GM21717 (cell line): ENCODE measurements at regions not wholly inside any gene's neighbourhood (a gene's known extent, or its start where the extent isn't known, plus 50 kb on each side); places are given as distances from the start of the nearest gene placed in this dataset.
"Not testable (repeated sequence)": the region's sequence is repeated elsewhere in the genome, so short reads cannot be mapped to it uniquely, and the experiment has no call there.

Experiments
- ATAC-seq: cut with Tn5 transposase; IDR thresholded peaks from one replicate; pipeline ENCODE4 v1.9.1; 2021; ENCODE audit warnings: mild to moderate bottlenecking, moderate library complexity; ENCODE audit not compliant: unreplicated experiment

DNA sequence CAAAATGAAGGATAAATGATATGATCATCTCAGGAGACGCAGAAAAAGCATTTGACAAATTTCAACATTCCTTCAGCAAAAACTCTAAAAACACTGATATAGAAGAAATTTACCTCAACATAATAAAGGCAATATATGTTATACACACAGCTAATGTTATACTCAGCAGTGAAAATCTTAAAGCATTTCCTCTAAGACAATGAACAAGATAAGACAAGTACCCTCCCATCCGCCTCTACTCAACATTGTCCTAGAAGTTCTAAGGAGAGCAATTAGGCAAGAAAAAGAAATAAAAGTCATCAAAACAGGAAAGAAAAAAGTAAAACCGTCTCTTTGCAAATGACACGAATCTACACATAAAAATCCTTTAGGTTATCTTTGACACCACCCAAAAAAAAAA is 1432.8 kb downstream of the CDH11 start:
- no peak for ATAC-seq

DNA sequence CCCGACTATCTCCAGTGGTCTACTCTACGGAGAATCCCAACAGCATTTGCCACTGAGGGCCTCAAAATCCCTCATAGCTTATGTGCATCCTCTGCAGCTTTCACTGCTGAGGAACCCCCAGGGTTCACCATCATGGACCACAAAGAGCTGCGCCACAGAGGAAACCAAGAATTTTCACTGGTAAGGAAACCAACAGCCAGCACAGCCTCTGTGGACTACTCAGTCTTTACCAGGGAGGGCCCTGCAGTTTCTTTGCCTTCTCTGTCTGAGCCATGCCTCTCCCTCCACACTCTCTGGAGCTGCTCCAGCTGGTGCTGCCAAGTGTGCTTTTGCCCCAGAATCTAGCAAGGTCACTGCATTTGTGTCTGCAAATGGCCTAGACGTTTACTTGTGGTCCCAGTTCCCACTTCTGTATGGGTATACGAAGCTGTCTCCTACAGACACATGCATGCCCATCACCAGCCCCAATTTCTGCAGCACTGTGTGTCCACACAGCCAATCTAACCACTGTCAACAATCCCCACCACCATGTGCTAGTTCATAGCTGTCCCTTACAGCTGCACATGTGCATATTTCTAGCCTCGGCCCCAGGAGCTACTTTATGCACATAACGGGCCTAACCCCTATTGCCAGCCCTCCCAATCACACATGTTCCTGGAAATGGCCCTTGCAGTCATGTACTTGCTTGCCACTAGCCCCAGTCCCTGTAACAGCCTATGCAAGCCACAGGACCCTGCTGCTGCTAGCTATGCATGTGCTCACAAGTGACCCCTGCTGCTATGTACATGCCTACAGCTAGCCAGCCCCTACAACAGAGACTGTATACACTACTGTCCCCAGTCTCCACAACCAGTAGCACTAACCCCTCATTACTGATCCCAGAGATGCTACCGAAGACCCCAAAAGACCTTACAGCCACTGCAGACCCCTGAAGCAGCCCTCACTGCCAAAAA is 1437.4 kb downstream of the CDH11 start:
- ATAC-seq = no peak

DNA sequence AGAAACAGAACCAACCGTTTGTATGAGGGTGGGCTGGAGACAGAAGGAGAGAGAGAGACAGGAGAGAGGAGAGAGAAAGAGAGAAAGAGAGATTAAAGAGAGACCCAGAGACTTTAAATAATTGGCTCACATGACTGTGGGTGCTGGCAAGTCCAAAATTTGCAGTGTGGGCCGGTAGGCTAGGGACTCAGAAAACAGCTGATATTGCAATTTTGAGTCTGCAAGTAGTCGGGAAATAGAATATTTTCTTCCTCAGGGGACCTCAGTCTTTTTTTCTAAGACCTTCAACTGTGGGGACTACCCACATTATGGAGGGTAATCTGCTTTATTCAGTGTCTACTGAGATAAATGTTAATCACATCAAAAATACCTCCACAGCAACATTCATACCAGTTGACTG is 1439.0 kb downstream of the CDH11 start:
- ATAC-seq = no peak

DNA sequence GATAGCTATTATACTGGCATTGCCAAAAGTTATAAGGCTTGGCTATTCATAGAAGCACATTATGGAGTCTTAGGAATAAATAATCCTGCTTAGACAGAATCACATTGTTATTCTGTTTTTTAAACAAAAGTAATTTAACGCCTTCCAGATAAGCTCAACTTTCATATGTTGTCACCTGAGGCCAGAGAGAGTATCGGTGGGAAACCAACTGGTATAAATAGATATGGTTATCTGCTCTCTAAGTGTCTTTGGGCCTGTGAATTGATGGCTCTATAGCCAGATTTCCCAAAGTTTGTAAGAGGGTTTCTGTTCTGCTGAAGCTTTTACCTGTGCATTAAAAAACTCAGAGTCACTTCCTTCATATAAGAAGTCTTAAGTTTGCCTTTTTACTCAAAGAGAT is 1449.4 kb downstream of the CDH11 start:
- no peak for ATAC-seq

DNA sequence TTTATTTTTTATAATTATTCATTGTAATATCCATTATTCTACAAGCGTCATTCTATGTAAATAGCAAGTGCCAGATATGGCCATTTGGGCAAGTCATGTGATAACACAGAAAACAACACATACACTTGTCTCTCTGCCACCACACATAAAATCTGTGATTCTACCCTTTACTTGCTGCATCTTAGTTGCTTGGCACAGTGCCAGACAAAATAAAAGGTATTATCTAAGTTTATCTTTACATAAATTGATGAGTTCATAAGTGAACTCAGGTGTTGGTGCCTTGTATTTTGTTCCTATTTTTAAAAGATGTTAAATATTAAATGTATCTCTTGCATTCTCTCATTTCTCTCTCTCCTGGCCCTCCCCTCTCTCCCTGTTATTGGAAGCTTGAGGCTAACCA is 1458.7 kb downstream of the CDH11 start:
- ATAC-seq = no peak

DNA sequence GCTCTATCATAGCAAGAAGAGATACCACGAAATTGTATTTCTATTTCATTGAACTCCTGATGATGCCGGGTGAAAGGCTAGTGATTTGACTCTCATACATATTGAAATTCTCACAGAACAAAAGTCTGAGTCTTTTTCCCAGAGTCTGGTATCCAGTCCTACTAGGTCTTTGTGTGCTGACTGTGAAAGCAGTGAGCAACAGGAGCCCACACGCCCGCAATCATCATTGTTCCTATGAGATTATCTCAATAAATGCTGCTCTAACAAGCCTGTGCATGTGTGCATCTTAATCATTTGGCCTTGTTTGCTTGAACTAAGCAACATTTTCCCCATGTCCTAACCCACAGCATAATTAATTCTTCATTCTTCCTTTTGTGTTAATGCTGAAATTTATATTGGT is 1466.0 kb downstream of the CDH11 start:
- no peak for ATAC-seq

DNA sequence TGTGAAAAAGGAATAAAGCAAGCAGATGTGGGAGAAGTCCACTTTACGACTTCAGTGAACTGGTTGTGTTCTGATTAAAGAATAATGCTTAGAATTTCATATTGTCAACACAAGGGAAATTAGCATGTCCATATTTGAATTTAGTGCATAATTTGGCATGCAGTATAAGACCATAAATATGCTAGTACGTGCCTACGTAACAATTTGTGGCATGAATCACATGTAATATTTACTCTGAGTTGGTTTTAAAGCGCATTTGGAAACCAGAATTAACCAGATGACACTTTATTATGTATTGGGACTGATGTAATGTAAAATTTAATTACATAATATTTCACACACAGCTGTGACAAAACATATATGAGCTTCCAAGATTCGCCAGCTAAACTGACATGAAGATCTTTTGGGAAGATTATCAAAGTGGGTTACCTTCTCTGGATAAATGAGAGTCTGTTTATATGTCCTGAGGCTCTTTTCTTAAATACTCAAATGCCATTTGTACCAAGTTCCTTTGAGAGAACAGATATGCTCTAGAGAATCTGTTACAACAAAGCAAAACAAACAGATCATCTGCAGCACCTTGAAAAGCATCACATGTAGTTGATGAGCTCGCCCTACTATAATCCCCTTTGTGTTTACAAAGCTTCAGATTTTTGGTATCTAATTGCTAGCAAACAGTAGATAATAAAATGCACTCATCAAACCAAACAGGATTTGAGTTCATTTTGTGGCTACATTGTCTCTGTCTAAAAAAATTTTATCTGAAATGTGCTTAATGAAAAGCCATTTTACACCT is 1468.6 kb downstream of the CDH11 start:
- ATAC-seq = no peak

DNA sequence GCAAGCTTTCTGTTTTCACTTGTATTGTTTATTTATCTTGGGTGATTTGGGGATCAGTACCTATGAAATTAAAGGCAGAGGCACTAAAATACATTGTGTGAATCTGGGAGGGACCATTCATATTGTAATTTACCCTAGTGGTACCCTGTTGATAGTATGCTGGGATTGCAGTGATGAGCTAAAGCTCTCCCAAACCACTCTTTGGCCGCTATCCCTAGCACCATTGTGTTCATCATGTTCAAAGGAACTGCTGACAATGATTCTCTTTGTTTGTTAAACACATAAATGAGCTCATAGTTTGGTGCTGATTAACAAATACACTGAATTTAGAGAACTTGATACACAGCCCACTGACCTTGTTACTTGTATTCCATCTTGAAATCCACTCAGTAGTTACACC is 1469.8 kb downstream of the CDH11 start:
- ATAC-seq = no peak

DNA sequence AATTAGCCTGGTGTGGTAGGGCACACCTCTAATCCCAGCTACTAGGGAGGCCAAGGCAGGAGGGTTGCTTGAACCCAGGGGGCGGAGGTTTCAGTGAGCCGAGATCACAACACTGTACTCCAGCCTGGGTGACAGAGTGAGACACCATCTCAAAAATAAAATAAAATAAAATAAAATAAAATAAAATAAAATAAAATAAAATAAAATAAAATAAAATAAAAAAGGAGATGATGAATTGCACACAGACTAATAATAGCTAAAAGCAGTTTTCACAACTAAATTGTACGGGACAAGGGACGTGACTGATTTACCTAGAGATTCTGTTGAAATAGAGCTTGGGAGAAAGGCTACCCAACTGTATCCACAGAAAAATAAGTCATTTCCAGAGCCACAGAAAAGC is 1471.3 kb downstream of the CDH11 start:
- ATAC-seq = no peak

DNA sequence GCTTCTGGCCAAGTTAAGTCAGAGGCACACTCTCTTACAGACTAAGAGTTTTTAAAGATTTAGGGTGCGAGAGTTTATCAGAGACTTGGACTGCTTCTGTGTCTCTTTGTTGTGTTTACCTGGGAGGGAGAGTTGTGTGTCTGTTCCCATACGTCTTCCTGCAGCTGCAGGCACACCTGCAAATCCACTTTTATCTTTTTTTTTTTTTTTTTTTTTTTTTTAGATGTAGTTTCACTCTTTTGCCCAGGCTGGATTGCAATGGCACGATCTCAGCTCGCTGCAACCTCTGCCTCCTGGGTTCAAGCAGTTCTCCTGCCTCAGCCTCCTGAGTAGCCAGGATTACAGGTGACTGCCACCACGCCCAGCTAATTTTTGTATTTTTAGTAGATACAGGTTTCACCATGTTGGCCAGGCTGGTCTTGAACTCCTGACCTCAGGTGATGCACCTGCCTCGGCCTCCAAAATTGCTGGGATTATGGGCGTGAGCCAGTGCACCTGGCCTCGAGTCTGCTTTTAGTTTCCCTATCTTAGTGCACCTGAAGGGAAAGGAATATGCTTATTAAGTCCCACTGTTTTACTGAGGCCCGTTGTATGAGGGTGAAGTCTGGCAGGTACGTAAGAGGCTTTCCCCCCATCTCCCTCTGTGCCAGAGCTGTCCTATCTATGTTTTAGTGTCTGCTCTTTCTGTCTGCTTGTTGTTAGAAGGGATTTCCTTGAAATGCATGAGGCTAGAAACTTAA is 1488.0 kb downstream of the CDH11 start:
- ATAC-seq = not testable (repeated sequence)

DNA sequence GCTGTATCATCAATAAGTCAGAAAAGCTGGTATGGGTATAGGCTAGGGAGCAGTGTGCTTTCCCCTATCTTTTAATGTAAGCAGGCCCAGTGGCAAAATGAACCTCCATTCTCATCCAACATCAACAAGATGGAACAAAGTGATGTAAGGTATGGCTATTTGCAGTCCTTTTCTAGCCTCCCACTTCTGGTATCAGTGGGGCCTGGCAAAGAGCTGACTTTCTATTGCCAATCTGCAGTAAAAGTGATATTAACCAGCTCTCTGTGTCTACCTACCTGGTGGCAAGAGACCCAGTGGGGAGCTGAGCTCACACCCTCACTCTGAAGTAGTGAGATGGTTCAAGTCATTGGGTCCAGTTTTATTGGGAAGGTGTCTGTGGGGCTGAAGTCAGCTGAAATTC is 1492.6 kb downstream of the CDH11 start:
- ATAC-seq = no peak

DNA sequence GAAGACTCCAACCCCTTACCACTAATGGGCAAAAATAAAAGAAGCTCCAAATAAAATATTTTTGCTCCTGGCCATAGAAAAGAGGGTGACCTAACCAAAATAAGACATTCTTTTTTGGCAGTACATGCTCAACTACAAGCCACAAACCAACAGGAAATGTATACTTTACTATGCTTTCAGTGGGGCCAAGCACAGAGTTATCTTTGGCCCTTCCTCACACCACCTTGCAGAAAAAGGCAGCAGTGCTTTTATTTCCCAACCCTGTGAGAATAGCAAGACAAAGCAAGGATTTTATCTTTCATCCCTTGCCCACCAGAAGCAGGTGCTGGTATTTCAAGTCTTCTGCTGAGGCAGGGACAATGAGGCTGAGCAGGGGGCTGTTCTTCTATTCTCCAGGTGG is 1493.1 kb downstream of the CDH11 start:
- ATAC-seq = no peak

DNA sequence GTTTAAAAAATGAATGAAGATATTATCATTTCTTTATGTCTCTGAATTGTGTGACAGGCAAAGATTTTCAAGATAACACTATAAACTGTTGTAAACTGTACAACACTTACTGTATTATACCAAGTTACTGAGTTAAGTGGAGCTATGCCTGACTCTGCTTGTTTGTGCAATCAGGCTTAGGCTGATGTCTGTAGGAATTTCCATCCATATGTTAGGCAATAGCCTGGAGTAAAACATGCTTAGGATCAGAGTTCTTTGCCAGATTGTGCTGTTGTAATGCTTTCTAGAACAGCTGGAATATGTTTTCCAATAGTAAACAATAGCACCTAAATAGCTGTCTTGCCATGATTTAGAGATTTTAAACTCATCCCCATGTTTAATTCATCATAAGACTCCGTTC is 1496.7 kb downstream of the CDH11 start:
- no peak for ATAC-seq

DNA sequence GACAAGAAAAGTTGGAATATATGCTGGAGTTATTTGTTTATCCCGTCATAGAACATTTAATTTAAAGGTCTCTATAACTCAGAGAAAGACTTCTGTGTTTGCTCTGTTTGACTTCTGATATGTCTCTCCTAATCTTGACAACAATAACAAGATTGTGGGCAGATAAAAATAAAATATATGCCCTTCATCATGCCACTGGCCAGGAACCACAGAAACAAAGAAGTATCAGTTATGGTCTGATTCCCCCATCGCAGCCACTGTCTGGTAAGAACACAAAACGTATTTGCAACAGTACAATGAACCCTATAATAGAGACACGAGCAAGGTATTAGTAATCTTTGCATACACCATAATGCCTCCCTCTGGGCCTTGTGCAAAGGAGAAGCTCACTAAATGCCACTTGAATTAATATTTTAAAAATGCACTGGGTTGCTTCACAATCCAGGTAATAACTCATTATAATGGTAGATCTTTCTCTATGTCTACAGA is 1498.3 kb downstream of the CDH11 start:
- no peak for ATAC-seq

DNA sequence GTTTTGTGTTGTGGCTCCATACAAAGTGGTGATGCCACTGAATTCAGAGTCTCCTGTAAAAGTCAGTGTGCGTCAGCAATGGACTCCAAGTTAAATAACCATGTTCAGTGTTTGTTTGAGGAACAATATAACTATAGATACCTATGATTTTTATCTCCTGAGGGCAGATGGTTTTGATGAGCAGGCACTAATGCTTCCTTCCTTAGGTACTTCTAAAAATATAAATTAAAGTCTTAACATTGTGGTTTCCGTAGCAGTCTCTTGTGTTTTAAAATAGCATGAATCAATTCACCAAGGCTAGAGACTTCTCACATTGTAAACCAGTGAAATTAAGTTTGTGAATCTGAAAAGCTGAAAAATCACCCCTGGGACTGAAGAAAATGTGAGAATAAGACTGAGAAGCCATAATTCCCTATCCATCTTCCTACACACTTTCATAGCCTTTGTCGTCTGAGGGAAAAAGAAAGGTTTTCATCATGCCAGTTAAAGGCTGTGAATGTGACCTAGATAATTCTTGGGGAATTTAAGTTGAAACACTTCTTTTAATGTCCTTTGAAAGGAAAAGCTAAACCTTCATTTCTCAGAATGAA is 1502.9 kb downstream of the CDH11 start:
- no peak for ATAC-seq

DNA sequence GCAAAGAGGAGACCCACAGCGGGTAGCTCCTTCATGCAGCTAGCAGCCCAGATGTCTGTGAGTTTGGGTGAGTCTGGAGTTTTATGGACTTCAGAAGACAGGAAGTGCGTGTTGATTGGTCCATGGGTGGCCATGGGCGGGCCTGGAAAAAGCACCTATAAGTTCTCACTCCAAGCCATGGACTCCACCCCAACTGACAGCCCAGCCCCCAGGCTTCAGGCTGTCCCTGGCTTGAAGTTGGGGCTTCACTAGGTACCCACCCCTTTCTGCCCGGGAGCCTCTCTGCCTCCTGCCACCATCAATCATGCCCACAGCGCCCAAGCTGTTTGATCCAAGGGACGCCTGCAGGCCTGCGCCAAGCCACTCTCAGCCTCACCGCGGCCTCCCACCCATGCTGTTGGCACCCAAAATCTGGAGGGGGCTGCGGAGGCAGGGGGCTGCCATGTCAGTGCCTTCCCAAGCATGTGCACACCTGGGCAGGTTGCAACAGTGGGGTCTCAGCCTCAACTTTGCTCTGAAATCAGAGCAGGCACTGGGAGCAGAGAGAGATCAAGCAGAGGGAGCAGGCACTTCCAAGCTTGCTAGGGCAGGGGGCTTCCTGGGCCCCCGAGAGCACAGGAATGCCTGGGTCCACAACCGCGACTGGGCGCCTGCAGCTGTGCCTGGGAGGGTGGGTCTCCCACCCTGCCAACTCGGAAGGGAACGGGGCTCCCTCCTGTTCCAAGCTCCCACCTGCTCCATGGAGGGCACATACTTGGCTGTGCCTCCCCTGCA is 1503.7 kb downstream of the CDH11 start:
- no peak for ATAC-seq

DNA sequence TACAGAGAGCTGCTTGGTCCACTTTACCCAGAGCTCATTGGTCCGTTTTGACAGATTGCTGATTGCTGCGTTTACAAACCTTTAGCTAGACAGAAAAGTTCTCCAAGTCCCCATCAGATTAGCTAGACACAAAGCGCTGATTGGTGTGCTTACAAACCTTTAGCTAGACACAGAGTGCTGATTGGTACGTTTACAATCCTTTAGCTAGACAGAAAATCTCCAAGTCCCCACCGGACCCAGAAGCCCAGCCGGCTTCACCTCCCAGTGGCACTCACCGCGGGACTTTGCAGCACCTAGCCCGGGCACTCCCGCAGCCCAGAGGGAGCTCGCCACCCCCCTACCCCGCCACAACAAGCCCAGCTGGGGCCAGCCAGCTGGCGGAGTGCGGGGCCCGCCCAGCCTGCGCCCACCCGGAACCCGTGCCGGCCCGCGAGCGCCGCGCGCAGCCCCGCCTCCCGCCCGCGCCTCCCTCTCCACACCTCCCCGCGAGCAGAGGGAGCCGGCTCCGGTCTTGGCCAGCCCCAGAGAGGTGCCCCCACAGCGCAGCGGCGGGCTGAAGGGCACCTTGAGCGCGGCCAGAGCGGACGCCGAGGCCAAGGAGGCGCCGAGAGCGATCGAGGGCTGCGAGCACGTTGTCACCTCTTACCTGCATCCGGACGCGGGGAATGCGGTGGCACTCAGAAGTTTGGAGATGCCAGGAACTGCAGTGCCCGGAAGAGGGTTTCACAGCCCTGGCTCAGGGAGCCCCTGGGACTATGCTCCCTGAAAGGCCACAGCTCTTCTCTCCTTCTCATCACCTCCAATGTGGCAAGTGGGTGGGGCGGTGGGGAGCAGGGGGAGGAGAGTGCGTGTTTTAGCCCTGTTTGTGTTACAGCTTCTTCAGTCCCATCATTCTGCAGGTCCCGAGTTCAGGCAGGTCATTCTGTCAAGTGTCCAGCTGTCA is 1504.5 kb downstream of the CDH11 start:
- ATAC-seq = no peak

DNA sequence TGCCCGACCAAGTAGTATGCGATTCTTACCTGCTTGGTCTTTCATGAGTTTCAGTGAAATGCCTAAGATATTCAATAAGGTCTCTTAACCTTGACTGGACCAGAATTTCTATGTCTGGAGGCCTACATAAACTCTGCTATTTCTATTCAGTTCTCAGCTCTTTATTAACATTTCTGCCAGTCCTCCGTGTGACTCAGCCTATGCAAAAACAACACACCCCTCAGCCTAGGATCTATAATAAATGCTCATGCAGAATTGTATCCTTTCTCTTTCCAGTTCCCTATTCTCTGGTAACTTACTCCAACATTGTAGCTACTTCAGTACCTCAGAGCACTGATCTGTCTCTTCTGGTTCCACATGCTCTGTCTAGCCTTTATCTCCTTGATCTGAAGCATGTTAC is 1507.4 kb downstream of the CDH11 start:
- ATAC-seq = no peak

DNA sequence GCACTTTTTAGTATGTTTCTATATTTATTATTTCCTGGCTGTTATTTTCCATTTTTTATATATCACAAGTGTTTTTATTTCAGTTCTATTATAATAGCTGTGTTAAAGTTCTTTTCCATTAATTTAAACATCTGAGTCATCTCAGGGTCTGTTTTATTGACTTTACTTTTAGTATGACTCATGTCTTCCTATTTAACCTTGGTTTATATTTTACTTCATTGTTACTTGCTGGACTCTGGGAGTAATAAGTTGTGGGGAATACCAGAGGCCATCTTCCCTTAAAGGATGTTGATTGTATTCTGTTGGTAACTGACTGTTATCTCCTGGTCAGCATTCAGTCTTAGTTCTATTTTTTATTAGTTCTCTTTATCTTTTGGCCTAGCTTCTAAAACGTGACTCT is 1508.2 kb downstream of the CDH11 start:
- ATAC-seq = no peak
